Mucosa of descending colon (tissue), 3 donors: ENCODE measurements at regions not wholly inside any gene's neighbourhood (a gene's known extent, or its start where the extent isn't known, plus 50 kb on each side); places are given as distances from the start of the nearest gene placed in this dataset.
"Not testable (repeated sequence)": the region's sequence is repeated elsewhere in the genome, so short reads cannot be mapped to it uniquely, and the experiment has no call there.

Experiments used
- ATAC-seq: fragments of 200-7000 bp; cut with Tn5 transposase; one replicate; pipeline ENCODE4 v1.9.1; 2020; ENCODE audit warnings: mild to moderate bottlenecking, moderate library complexity
- DNase-seq, 3 donors: peaks; one replicate each; pipeline ENCODE4 v3.0.0-alpha.2; 2020
- H3K36me3 ChIP-seq: fragments of 200-600 bp; one replicate; pipeline ENCODE4 v1.8.0; 2021; ENCODE audit warnings: low read depth, mild to moderate bottlenecking
- H3K4me1 ChIP-seq: fragments of 200-600 bp; one replicate; pipeline ENCODE4 v1.8.0; 2021; ENCODE audit warnings: low read depth, mild to moderate bottlenecking
- H3K4me3 ChIP-seq: fragments of 200-600 bp; one replicate; pipeline ENCODE4 v1.8.0; 2021; ENCODE audit warnings: mild to moderate bottlenecking
- H3K9me3 ChIP-seq: fragments of 200-600 bp; one replicate; pipeline ENCODE4 v1.8.0; 2021; ENCODE audit warnings: mild to moderate bottlenecking
- CTCF ChIP-seq: fragments of 200-600 bp; IDR thresholded peaks from one replicate; pipeline ENCODE4 v1.8.0; 2022; ENCODE audit warnings: antibody characterized with exemption, mild to moderate bottlenecking
- intact Hi-C, 2 donors: fragments of 100-400 bp; cut with DNase I in 1 of 2; cut with micrococcal nuclease in 1 of 2; formaldehyde crosslinking; loops; one replicate each; pipeline versions ENCODE4 v1.11.0 to v1.11.1; 2022; cut with DNase I, micrococcal nuclease
- donor health status: DM: no; HTN: no; CAD: no; lungs with moderate emphysema.
- donor health status: DM: no; HTN: no; CAD: no.
- donor health status: DM: no; HTN: yes; CAD: no.

GRCh38 chr7:106755641-106756040, 94.7 kb upstream of the CCDC71L start:
- TF ChIP-seq CTCF: no peak
- peaks cover 3% of the 10 kb centered on the region for H3K4me1 ChIP-seq
- no peak overlapping the region for H3K4me3 ChIP-seq
- H3K9me3 ChIP-seq: no peaks in the 10 kb centered on the region
- H3K36me3 ChIP-seq: no peaks in the 10 kb centered on the region
- intact Hi-C loops: no loop called here
- ATAC-seq (no peak), DNase-seq (no peak)

DNA sequence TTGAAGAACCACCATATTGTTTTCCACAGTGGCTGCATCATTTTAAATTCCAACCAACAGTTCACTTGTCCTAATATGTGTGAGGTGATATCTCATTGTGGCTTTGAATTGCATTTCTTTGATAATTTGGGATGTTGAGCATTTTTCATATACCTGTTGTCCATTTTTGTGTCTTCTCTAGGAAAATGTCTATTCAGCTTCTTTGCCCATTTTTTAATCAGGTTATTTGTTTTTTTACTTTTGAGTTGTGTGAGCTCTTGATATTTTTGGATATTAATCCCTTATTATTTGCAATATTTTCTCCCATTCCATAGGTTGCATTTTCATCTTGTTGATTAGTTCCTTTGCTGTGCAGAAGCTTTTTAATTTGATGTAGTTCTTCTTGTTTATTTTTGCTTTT, 95.1 kb upstream of the CCDC71L start:
- no peak for DNase-seq
- intact Hi-C loops: no loop called here

DNA sequence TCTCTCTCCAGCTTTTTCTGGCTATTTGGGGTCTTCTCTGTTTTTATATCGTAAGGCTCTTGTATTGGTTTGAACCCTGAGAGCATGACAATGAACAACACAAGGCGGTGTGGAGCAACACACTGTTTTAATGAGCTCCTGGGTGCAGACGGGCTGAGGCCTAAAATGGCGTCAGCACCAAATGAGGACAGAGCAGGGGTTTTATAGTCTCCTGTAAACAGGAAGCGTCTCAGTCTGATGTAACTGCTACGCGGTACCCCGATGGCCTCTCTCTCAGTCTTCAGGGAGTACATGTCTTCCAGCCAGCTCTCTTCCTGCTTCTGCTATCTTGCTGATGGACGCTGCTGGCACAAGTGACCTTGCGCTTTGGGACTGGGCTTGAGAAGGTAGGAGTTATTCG, 95.9 kb upstream of the CCDC71L start:
- ATAC-seq (no peak), DNase-seq (no peak)
- TF ChIP-seq CTCF: no peak
- intact Hi-C loops: no loop called here
- H3K4me3 ChIP-seq: no peak overlapping the region
- H3K4me1 ChIP-seq: peaks cover 3% of the 10 kb centered on the region
- no peaks in the 10 kb centered on the region for H3K9me3 ChIP-seq
- H3K36me3 ChIP-seq: no peaks in the 10 kb centered on the region

More for the DNA sequence above, 95.1 kb upstream of the CCDC71L start:
- H3K4me3 ChIP-seq: no peak overlapping the region
- no peaks in the 10 kb centered on the region for H3K36me3 ChIP-seq
- H3K9me3 ChIP-seq: no peaks in the 10 kb centered on the region
- TF ChIP-seq CTCF: no peak
- peaks cover 3% of the 10 kb centered on the region for H3K4me1 ChIP-seq
- ATAC-seq: no peak

GRCh38 chr7:106757846-106758245, 96.9 kb upstream of the CCDC71L start:
- DNase-seq: peak in 1 of 3 donors; percentile 41
- no peak for TF ChIP-seq CTCF
- H3K36me3 ChIP-seq: no peaks in the 10 kb centered on the region
- H3K4me3 ChIP-seq: no peak overlapping the region
- no peaks in the 10 kb centered on the region for H3K4me1 ChIP-seq
- ATAC-seq: peak; percentile 14
- intact Hi-C loops: no loop called here
- H3K9me3 ChIP-seq: no peaks in the 10 kb centered on the region

GRCh38 chr7:106762845-106763244, 101.9 kb upstream of the CCDC71L start:
- H3K36me3 ChIP-seq, DNase-seq, H3K4me1 ChIP-seq, H3K9me3 ChIP-seq, ATAC-seq, intact Hi-C loops, H3K4me3 ChIP-seq: not testable (repeated sequence)

GRCh38 chr7:106763717-106764116, 101.4 kb upstream of the PIK3CG start:
- TF ChIP-seq CTCF: no peak
- Histone ChIP-seq H3K4me1 (peaks cover 5% of the 10 kb centered on the region), H3K4me3 (no peak overlapping the region), H3K36me3 (no peaks in the 10 kb centered on the region), H3K9me3 (no peaks in the 10 kb centered on the region)
- intact Hi-C loops: no loop called here
- ATAC-seq (no peak), DNase-seq (no peak)
